Caki2 (cell line): ENCODE measurements at regions not wholly inside any gene's neighbourhood (a gene's known extent, or its start where the extent isn't known, plus 50 kb on each side); places are given as distances from the start of the nearest gene placed in this dataset.
"Not testable (repeated sequence)": the region's sequence is repeated elsewhere in the genome, so short reads cannot be mapped to it uniquely, and the experiment has no call there.

Experiments used
- DNase-seq: peaks from one replicate; pipeline ENCODE4 v3.0.0-alpha.2; 2015; ENCODE audit warnings: low read depth
- in situ Hi-C: cut with HindIII; loops from 2 replicates; pipeline ENCODE4 v1.10.0; 2016; ENCODE audit warnings: low sequenced_read_pairs, low pct_unique_long_range_greater_than_20kb, mixed read lengths

DNA sequence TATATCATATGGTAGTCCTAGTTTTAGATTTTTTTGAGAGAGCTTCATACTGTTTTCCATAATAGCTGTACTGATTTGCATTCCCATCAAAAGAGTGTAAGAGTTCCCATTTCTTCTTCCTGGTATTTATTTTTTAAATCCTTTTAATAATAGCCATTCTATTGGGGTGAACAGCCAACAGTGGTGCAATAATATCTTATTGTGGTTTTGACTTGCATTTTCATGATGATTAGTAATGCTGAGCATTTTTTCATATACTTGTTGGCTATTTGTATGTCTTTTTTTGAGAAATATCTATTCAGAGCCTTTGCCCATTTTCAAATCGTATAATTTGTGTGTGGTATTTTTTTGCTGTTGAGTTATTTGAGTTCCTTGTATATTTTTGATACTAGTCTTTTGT lies 167.4 kb downstream of the FZD1 start:
- in situ Hi-C loops, result no loop called here
- DNase-seq, result no peak

DNA sequence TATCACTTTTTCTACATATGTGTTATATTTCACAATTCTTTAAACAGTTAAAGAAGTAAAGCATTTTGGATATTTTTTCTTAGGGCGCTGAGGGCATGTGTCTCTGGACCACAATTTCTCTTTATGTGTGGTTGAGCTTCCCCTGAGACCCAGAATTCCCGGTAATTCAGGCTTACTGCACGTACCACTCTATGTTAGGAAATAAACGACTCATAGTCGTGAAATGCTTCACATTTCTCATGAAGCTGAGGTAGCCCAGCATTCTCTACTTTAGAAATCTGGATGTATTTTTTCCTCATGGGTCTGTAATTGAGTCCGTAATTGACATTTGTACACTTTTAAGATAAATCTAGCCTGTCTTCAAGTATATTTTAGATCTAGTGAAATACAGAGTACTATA lies 170.6 kb downstream of the FZD1 start:
- DNase-seq, result no peak
- in situ Hi-C loops, result no loop called here

DNA sequence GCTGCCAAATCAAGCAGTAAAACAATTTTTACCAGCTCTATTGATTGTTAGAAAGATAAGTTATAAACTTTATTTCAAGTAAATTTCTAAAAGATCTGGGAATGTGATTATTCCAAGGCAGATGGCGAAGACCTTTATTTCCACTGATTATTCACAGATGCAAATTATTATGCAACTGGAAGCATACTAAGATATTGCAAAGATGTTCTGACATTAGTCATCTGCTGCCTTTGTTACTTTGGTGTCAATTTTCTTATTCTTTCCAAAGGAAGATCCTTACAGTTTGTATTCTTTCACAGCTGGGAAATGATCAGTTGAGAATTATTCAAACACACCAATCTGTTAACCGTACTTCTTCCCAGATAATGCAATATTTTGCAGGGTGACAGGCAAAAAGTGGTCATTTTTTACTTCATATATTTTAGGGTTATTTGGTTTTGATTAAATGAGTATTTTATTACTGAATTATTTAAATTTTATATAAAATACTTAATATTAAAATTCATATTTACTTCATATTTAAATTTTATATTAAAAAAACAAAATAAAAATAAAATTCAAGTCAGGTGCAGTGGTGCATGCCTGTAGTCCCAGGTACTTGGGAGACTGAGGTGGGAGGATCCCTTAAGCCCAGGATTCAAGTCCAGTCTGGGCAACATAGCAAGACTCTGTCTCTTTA lies 171.3 kb downstream of the FZD1 start:
- in situ Hi-C loops, result no loop called here
- DNase-seq, result no peak

DNA sequence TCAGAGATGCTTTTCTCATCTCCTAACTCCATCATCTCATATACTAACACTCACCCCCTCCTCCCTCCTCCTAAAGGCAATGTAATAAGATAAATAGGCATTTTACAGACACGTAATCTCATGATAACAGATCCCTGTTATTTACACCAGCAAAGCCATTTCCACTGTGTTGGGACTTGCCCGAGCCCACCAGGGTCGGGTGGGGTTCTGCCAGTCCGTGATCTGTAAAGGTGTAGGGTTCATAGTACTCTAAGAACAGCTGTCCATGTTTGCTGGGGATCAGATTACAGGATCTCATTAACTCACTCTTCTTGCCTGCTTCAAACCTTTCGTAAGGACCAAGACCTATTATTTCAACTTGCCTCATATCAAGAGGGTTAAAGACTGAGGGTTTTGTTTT lies 172.4 kb downstream of the FZD1 start:
- in situ Hi-C loops, result no loop called here
- no peak for DNase-seq

DNA sequence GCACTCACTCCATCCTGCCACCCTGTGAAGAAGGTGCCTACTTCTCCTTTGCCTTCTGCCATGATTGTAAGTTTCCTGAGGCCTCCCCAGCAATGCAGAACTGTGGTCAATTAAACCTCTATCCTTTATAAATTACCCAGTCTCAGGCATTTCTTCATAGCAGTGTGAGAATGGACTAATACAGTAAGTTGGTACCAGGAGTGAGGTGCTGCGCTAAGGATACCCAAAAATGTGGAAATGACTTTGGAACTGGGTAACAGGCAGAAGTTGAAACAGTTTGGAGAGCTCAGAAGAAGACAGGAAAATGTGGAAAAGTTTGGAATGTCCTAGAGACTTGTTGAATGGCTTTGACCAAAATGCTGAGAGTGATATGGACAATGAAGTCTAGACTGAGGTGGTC lies 176.0 kb downstream of the FZD1 start:
- DNase-seq, in situ Hi-C loops: not testable (repeated sequence)

DNA sequence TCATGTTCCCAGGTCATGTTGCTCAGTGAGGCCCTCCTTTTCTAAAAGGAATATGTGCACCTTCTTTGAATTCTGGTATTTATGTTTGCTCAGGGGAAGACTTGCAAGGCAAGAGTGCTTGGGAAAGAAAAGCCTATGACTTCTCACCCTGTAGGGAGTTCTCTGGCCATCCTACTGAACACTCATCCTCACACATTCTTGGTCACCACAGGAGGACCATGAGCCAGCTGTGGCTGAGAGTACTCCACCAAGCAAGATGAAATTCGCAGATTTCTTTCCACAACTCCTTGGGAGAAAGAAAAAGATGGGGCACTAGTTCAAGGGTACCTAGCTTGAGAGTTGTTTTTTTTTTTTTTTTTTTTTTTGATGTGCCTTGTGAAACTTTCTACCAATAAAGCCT lies 179.6 kb downstream of the FZD1 start:
- in situ Hi-C loops, result no loop called here
- DNase-seq, result no peak

DNA sequence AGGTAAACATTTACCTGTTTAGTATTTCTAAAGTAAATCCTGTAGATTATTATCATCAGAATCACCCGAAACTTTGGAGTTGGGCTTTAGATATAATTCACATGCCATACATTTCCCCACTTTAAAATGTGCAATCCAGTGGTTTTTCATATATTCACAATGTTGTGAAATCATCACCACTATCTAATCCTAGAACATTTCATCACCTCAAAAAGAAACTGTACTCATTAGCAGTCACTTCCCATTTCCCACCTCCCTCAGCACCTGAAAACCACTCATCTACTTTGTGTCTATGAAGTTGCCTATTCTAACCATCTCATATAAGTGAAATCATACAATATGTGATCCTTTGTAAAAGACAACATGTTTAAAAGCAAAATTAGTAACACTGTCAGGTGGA lies 182.6 kb downstream of the FZD1 start:
- no peak for DNase-seq
- in situ Hi-C loops, result no loop called here

DNA sequence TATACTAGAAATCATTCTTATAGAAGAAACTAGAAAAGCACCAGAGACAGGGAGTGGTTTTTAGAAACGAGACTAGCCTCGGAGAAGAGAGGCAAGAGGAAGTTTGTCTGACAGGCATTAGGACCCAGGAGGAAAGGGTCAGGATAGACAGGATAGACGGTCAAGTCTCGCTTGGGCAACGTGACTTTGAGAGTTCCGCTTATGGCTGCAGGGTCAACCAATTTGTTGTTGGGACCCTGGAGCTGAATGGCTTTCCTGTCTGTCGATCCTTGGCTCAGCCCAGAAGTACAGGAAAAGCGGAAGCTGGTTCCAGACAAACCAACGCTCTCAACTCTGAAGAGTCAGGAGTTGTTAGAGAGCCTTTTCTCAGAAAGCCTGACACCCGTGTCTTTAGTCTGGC lies 191.2 kb downstream of the FZD1 start:
- in situ Hi-C loops, result no loop called here
- DNase-seq, result no peak

DNA sequence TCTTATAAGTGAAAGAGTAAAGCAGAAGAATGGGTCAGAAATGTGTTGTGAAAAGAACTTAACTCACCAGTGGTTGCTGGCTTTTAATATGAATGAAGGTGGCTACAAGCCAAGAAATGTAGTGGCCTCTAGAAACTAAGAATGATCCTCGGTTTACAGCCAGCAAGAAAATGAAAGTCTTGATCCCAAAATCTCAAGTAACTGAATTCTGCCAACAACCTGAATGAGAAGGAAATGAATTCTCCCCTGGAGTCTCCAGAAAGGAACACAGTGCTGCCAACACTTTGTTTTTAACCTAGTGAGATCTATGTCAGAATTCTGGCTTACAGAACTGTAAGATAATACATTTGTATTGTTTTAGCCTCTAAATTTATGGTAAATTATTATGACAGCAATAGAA lies 193.0 kb downstream of the FZD1 start:
- no peak for DNase-seq
- in situ Hi-C loops, result no loop called here

DNA sequence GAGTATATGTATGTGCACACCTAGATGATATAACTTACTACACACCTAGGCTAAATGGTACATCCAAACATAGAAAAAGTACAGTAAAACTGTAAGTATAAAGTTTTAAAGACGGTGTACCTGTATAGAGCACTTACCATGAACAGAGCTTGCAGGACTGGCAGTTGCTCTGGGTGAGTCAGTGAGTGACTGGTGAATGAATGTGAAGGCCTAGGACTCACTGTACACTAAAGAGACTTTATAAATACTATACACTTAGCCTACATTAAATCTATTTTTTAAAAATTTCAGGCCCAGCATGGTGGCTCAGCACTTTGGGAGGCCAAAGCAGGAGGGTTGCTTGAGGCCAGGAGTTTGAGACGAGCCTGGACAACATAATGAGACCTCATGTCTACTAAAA lies 195.3 kb downstream of the FZD1 start:
- in situ Hi-C loops, result no loop called here
- no peak for DNase-seq

DNA sequence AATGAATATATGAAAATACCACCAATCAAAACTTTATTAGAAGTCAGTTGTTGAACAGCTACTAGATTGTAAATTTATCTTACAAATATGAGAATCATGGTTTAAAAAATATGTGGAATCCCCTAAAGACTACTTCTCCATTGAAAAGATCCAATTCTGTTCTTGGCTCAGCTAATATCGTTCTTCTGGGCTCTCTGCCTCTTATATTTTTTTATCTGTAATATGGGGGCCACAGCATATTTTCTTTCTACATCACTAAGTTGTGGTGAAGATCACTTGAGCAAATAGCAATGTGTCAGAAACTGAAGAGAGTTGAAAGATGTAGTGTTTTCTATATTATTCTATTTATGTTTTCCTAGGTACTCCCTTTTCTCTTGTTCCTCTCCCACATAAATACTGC lies 198.1 kb downstream of the FZD1 start:
- in situ Hi-C loops, result no loop called here
- no peak for DNase-seq

DNA sequence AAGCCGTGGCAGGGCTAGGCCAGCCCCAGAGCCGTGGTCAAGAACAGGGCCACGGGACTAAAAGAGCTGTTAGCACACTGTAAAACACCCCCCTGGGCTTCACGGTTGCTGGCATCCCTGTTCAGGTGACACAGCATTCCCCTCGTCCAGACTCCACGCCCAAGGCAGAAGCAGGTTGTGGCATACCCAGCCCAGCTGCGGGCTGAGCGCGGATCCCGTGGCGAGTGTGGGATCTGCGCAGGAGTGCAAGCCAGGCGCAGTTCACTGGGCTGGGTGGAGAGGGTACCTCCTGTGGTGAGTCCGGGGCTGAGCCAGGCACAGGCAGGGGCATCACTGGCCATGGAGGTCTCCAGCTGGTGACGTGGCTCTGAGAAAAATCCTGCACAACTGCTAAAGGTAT lies 199.1 kb downstream of the FZD1 start:
- DNase-seq, result no peak
- in situ Hi-C loops, result no loop called here

DNA sequence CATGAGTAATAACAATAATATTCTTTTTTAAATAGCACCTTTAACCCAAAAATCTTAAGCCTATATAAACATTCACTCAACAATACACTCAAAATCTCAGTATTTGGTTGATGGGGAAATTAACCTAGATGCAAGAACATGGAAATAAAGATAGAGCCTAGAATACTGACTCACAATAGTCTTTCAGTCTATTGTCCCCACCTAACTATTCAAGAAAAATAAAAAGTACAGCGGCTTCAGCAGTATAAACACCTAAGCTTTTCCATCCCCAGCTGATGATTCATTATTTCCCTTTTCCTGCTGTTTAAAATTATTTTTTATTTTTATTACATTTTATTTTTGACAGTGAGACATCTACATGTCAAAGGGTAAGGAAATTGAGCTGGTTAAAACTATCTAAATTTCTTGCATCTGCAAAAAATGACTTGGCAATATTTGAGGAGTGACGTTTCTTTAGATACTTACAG lies 201.4 kb downstream of the FZD1 start:
- in situ Hi-C loops, result no loop called here
- DNase-seq, result no peak

DNA sequence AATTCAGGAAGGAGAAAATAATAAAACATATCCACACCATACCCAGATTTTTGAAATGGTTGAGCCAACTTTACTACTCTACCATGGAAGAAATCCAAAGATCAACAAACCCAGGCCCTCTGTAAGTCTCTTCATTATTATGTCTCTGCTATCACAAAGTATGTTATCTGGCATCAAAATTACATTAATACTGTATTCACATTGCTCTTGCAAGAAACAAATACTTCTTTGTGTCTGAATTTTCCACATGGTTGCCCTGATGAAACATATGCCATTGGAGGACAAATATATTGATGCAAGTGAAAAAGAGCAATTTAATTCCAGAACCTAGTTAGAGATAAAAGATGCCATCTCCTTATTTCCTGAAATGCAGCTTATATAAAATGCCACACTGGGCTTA lies 204.0 kb downstream of the FZD1 start:
- DNase-seq, result no peak
- in situ Hi-C loops, result no loop called here

DNA sequence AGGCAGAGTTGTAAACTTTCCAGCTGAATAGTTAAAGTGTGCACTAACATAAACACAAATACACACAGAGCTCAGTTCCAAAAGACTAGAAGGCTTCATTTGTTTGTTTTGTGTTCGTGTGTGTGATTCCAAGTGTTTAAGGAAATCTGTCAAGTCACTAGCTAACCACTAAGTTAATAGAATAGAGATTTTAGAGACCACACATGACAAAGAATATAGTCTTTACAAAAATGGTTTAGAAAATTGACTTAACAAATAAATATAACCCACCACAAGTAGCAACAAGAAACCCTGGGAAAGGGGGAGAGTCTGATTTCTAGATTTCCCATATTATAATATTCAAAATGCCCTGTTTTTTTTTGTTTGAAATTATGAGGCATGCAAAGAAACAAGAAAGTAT lies 209.4 kb downstream of the FZD1 start:
- in situ Hi-C loops, result no loop called here
- DNase-seq, result no peak

DNA sequence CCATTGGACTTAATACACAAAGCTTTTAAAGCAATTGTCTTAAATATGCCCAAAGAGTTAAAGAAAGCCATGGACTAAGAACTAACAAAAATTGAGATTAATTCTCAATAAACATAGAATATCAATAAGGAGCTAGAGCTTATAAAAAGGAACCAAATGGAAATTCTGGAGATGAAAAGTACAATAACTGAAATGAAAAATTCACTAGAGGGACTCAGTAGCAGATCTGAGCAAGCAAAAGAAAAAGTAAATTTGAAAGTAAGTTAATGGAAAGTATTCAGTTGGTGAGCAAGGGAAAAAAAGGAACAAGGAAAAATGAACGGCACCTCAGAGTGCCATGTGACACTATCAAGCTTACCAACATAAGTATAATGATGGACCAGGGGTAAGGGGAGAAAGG lies 209.8 kb downstream of the FZD1 start:
- DNase-seq, result no peak
- in situ Hi-C loops, result no loop called here

DNA sequence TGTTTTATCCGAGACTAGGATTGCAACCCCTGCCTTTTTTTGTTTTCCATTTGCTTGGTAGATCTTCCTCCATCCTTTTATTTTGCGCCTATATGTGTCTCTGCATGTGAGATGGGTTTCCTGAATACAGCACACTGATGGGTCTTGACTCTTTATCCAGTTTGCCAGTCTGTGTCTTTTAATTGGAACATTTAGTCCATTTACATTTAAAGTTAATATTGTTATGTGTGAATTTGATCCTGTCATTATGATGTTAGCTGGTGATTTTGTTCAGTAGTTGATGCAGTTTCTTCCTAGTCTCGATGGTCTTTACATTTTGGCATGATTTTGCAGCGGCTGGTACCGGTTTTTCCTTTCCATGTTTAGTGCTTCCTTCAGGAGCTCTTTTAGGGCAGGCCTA lies 216.2 kb downstream of the FZD1 start:
- in situ Hi-C loops, DNase-seq: not testable (repeated sequence)

DNA sequence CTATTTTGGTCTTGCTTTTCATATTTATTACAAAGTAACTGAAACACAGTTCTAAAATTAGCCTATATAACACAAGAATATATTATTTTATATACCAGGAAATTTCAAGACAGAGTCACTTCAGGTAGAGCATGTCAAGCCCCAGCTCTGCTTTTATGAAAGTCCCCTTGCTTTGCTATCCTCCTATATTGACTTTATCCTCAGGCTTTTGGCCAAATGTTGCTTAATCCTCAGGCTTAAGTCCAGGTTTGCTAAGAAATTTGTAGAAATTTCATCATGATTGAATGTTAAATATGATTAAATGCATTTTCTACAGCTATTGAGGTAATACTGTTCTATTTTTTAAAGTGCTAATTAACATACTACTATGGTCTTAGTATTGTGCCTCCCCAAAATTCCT lies 227.6 kb downstream of the FZD1 start:
- DNase-seq, result no peak
- in situ Hi-C loops, result no loop called here

DNA sequence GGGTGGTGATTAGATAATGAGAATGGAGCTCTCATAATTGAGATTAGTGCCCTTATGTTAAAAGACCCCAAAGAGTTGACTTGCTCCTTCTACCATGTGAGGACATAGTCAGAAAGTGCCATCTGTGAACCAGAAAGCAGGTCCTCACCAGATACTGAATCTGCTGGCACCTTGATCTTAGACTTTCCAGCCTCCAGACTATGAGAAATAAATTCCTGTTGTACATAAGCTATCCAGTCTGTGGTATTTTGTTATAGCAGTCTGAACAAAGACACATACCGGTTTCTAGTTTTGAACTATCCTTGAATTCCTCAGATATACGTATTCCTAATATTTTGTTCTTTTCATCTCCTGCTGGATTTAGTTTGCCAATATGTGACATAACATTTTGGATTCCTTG lies 228.1 kb downstream of the FZD1 start:
- in situ Hi-C loops, result no loop called here
- no peak for DNase-seq

DNA sequence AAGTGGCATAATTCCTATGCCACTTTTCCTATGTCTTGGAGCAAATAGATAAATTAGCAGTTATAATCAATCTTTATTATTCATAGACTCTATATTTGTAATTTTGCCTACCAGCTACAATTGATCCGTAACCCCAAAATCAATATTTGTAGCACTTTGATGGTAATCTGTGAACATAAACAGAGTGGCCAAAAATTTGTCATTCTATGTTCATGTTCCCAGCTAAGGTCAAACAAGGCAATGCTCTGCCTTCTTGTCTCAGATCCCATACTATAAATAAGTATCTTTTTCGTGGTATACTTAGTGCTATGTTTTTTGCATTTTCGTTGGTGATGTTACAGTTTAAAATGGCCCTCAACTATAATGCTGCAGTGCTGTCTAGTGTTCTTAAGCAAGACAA lies 228.5 kb downstream of the FZD1 start:
- DNase-seq, result no peak
- in situ Hi-C loops, result no loop called here

DNA sequence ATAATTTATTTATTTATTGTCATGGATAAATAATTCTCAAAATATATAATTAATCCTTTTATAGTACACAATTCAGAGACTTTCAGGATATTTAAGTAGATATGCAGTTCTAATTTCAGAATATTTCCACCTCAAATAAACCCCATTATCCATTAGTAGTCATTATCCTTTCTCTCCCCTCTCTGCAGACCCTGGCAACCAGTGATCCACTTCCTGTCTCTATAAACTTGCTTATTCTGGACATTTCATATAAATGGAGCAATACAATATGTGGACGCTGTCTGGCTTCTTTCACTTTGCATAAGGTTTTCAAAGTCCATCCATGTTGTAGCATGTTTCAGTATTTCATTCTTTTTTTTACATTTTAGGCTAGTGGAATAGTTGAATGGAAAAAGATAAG lies 230.2 kb downstream of the FZD1 start:
- in situ Hi-C loops, result no loop called here
- DNase-seq, result no peak
